Common myeloid progenitor, CD34-positive (primary cell): ENCODE measurements at regions not wholly inside any gene's neighbourhood (a gene's known extent, or its start where the extent isn't known, plus 50 kb on each side); places are given as distances from the start of the nearest gene placed in this dataset.

Experiments
- CTCF ChIA-PET: fragments of 350-600 bp; sonication (Branson Sonifier 250); formaldehyde crosslinking; loops from one replicate; lab custom pipeline; 2021; ENCODE audit warnings: antibody characterized with exemption; lab: Charles Lee
- POLR2A ChIA-PET: fragments of 350-600 bp; sonication (Branson Sonifier 250); formaldehyde crosslinking; loops from one replicate; lab custom pipeline; 2021; ENCODE audit warnings: antibody characterized with exemption; lab: Charles Lee
- DNase-seq, 3 donors: peaks; one replicate each; pipeline versions ENCODE4 v3.0.0 to v3.0.0-alpha.2; 2013
- H3K27ac ChIP-seq, 2 experiments: 1 replicate in 1 of 2; 2 replicates in 1 of 2; pipeline ENCODE4 v1.7.0; 2013; ENCODE audit warnings: inconsistent platforms in 2 of 2, low read length in 2 of 2, mild to moderate bottlenecking in 2 of 2, low read depth in 1 of 2, moderate library complexity in 1 of 2; ENCODE audit not compliant: severe bottlenecking in 2 of 2, insufficient read depth in 1 of 2, poor library complexity in 1 of 2
- H3K27me3 ChIP-seq, 5 experiments: replicated peaks in 2 of 5; 1 replicate in 3 of 5; 2 replicates in 2 of 5; pipeline versions ENCODE4 v1.6.1 to v1.7.0; 2013; ENCODE audit warnings: low read length in 4 of 5, mild to moderate bottlenecking in 2 of 5, moderate library complexity in 2 of 5, inconsistent platforms in 1 of 5; ENCODE audit not compliant: insufficient read depth in 5 of 5, control insufficient read depth in 4 of 5
- H3K36me3 ChIP-seq, 4 experiments: 1 replicate in 2 of 4; 2 replicates in 2 of 4; pipeline versions ENCODE4 v1.6.1 to v1.7.0; 2013; ENCODE audit warnings: low read length in 3 of 4, control low read depth in 1 of 4, mild to moderate bottlenecking in 1 of 4; ENCODE audit not compliant: control insufficient read depth in 4 of 4, insufficient read depth in 4 of 4
- H3K4me1 ChIP-seq, 4 experiments: 1 replicate in 3 of 4; 2 replicates in 1 of 4; pipeline versions ENCODE4 v1.6.1 to v1.7.1; 2013; ENCODE audit warnings: low read length in 3 of 4, mild to moderate bottlenecking in 3 of 4, control low read depth in 1 of 4, inconsistent platforms in 1 of 4, moderate library complexity in 1 of 4; ENCODE audit not compliant: control insufficient read depth in 4 of 4, insufficient read depth in 4 of 4; ENCODE audit errors: control extremely low read depth in 1 of 4
- H3K4me3 ChIP-seq, 7 experiments: 1 replicate in 4 of 7; 2 replicates in 3 of 7; pipeline versions ENCODE4 v1.5.1 to v1.7.0; 2013; ENCODE audit warnings: mild to moderate bottlenecking in 7 of 7, low read length in 6 of 7, moderate library complexity in 6 of 7, inconsistent platforms in 2 of 7, low read depth in 2 of 7, control low read depth in 1 of 7; ENCODE audit not compliant: insufficient read depth in 4 of 7, control insufficient read depth in 1 of 7; ENCODE audit errors: extremely low read depth in 1 of 7
- H3K9me3 ChIP-seq, 5 experiments: 1 replicate in 4 of 5; 2 replicates in 1 of 5; pipeline versions ENCODE4 v1.6.1 to v1.7.1; 2013; ENCODE audit warnings: low read length in 4 of 5, mild to moderate bottlenecking in 2 of 5, inconsistent platforms in 1 of 5, low read depth in 1 of 5, moderate library complexity in 1 of 5; ENCODE audit not compliant: control insufficient read depth in 4 of 5, insufficient read depth in 2 of 5; ENCODE audit errors: control extremely low read depth in 1 of 5
- WGBS: methylation state at CpG from one replicate; pipeline ENCODE4 v1.1.5; 2013; ENCODE audit not compliant: insufficient coverage; 5-methylcytosine and 5-hydroxymethylcytosine counted together

- Histone ChIP-seq H3K36me3 (no peaks in the 10 kb centered on the region), H3K9me3 (no peaks in the 10 kb centered on the region), H3K27ac (no peak overlapping the region), H3K27me3 (no peaks in the 10 kb centered on the region), H3K4me1 (no peaks in the 10 kb centered on the region), H3K4me3 (no peak overlapping the region)
- CTCF ChIA-PET, result no interaction called here
- POLR2A ChIA-PET, result no interaction called here
- DNase-seq, result no peak
These were observed 812.4 kb downstream of the KCTD16 start for GRCh38 chr5:144983101-144983500.

- DNase-seq, result no peak
- Histone ChIP-seq H3K36me3 (no peaks in the 10 kb centered on the region), H3K4me1 (no peaks in the 10 kb centered on the region), H3K9me3 (peaks cover 0 to 3% (median 0%) of the 10 kb centered on the region in 5 experiments), H3K27ac (no peak overlapping the region), H3K27me3 (peaks cover 0 to 2% (median 0%) of the 10 kb centered on the region in 5 experiments), H3K4me3 (no peak overlapping the region)
- CTCF ChIA-PET, result no interaction called here
- no CpG with 5 or more reads among the region's 2 CpGs for WGBS
- POLR2A ChIA-PET, result no interaction called here
These were observed 809.0 kb downstream of the KCTD16 start for GRCh38 chr5:144979516-144980264.

- no peak overlapping the region for H3K27ac ChIP-seq
- no peaks in the 10 kb centered on the region for H3K36me3 ChIP-seq
- CTCF ChIA-PET, result no interaction called here
- no peak for DNase-seq
- no peak overlapping the region for H3K4me3 ChIP-seq
- H3K4me1 ChIP-seq, result no peaks in the 10 kb centered on the region
- WGBS, result 88% methylated on average over 1 of the region's 3 CpGs
- peaks cover 0 to 3% (median 0%) of the 10 kb centered on the region in 5 experiments for H3K9me3 ChIP-seq
- peaks cover 0 to 2% (median 0%) of the 10 kb centered on the region in 5 experiments for H3K27me3 ChIP-seq
- POLR2A ChIA-PET, result no interaction called here
These were observed 801.6 kb downstream of the KCTD16 start for GRCh38 chr5:144972317-144972716.

GRCh38 chr5:144971108-144971850 lies 800.6 kb downstream of the KCTD16 start:
- DNase-seq, result no peak
- Histone ChIP-seq H3K9me3 (peaks cover 0 to 3% (median 0%) of the 10 kb centered on the region in 5 experiments), H3K27ac (no peak overlapping the region), H3K27me3 (no peaks in the 10 kb centered on the region), H3K36me3 (no peaks in the 10 kb centered on the region), H3K4me3 (no peak overlapping the region), H3K4me1 (no peaks in the 10 kb centered on the region)
- CTCF ChIA-PET, result no interaction called here
- WGBS, result 91% methylated on average over 4 of the region's 6 CpGs
- POLR2A ChIA-PET, result no interaction called here

GRCh38 chr5:144960296-144960695 lies 789.6 kb downstream of the KCTD16 start:
- Histone ChIP-seq H3K9me3 (no peaks in the 10 kb centered on the region), H3K27me3 (no peaks in the 10 kb centered on the region), H3K4me1 (no peaks in the 10 kb centered on the region), H3K36me3 (no peaks in the 10 kb centered on the region), H3K4me3 (no peak overlapping the region), H3K27ac (no peak overlapping the region)
- ChIA-PET POLR2A (no interaction called here), CTCF (no interaction called here)
- no peak for DNase-seq

GRCh38 chr5:144958002-144958401 lies 787.3 kb downstream of the KCTD16 start:
- WGBS, result no CpG with 5 or more reads among the region's 1 CpG
- H3K4me3 ChIP-seq, result no peak overlapping the region
- no peak for DNase-seq
- H3K4me1 ChIP-seq, result no peaks in the 10 kb centered on the region
- H3K9me3 ChIP-seq, result no peaks in the 10 kb centered on the region
- ChIA-PET CTCF (interaction anchor here (1.5 kb wide), 1 partner anchor 10 kb away, joined by 3 read pairs; no protein-coding TSS in a partner anchor), POLR2A (no interaction called here)
- no peaks in the 10 kb centered on the region for H3K27me3 ChIP-seq
- no peaks in the 10 kb centered on the region for H3K36me3 ChIP-seq
- no peak overlapping the region for H3K27ac ChIP-seq

GRCh38 chr5:144950996-144951395 lies 780.3 kb downstream of the KCTD16 start:
- Histone ChIP-seq H3K4me1 (no peaks in the 10 kb centered on the region), H3K27me3 (no peaks in the 10 kb centered on the region), H3K36me3 (no peaks in the 10 kb centered on the region), H3K9me3 (no peaks in the 10 kb centered on the region), H3K4me3 (no peak overlapping the region), H3K27ac (no peak overlapping the region)
- ChIA-PET CTCF (no interaction called here), POLR2A (no interaction called here)
- WGBS, result 84% methylated on average over 2 of the region's 2 CpGs
- no peak for DNase-seq
